HepG2 (cell line): ENCODE measurements at regions not wholly inside any gene's neighbourhood (a gene's known extent, or its start where the extent isn't known, plus 50 kb on each side); places are given as distances from the start of the nearest gene placed in this dataset.

Experiments used
- ATAC-seq: fragments of 200-7000 bp; cut with Tn5 transposase; 3 replicates; pipeline ENCODE4 v1.9.1; 2020; ENCODE audit warnings: mild to moderate bottlenecking, moderate library complexity
- BruUV-seq: library from RNA; stranded (reverse); fragments of 400-500 nt; replicated peaks from 2 replicates; lab custom pipeline; 2021; lab: Mats Ljungman, UMichigan
- CTCF ChIA-PET: fragments of 300-600 bp; formaldehyde crosslinking; extraction: SDS; loops from one replicate; lab custom pipeline; 2021; ENCODE audit warnings: low total read pairs, inconsistent platforms, low intra/inter-chr PET ratio; lab: Yijun Ruan, JAX
- POLR2A ChIA-PET: fragments of 350-600 bp; sonication (Branson Sonifier 250); formaldehyde crosslinking; loops from one replicate; lab custom pipeline; 2020; ENCODE audit warnings: antibody characterized with exemption, inconsistent platforms; lab: Yijun Ruan, JAX
- DNase-seq: peaks from one replicate; pipeline ENCODE4 v3.0.0-alpha.2; 2015; ENCODE audit warnings: low spot score
- FAIRE-seq: peaks from 3 replicates; lab custom pipeline; 2011; peaks lifted over from hg19 to GRCh38; lab: Jason Lieb, UNC
- H2AFZ ChIP-seq: one replicate; pipeline ENCODE4 v1.6.1; 2011; ENCODE audit warnings: low read length, inconsistent platforms
- H3K27ac ChIP-seq: fragments of 300-600 bp; 3 replicates; pipeline ENCODE4 v1.8.0; 2011; ENCODE audit warnings: mixed run types, mild to moderate bottlenecking, mixed read lengths, low read length, inconsistent platforms; ENCODE audit not compliant: insufficient read depth; ENCODE audit errors: extremely low read length
- H3K27me3 ChIP-seq, 2 experiments: fragments of 200-600 bp in 1 of 2; 2 replicates in 1 of 2; 3 replicates in 1 of 2; pipeline versions ENCODE4 v1.6.0 to v1.8.0; 2011; ENCODE audit warnings: low read length in 2 of 2, mild to moderate bottlenecking in 2 of 2, moderate library complexity in 2 of 2, inconsistent platforms in 1 of 2; ENCODE audit not compliant: insufficient read depth in 2 of 2, control insufficient read depth in 1 of 2
- H3K36me3 ChIP-seq, 2 experiments: fragments of 200-600 bp in 1 of 2; replicated peaks in 1 of 2; 2 replicates in 1 of 2; 3 replicates in 1 of 2; pipeline versions ENCODE4 v1.5.1 to v1.8.0; 2011; ENCODE audit warnings: low read length in 2 of 2, inconsistent platforms in 1 of 2; ENCODE audit not compliant: insufficient read depth in 2 of 2, control insufficient read depth in 1 of 2
- H3K4me1 ChIP-seq: 2 replicates; pipeline ENCODE4 v1.5.1; 2012; ENCODE audit warnings: low read length, inconsistent platforms; ENCODE audit not compliant: insufficient read depth
- H3K4me2 ChIP-seq: 2 replicates; pipeline ENCODE4 v1.6.0; 2011; ENCODE audit warnings: low read depth, low read length, inconsistent platforms
- H3K4me3 ChIP-seq, 3 experiments: fragments of 200-600 bp in 1 of 3; sonication (generic), shearing (Covaris generic) in 1 of 3; replicated peaks in 1 of 3; 2 replicates each; pipeline ENCODE4 v1.5.1; 2011 to 2016; ENCODE audit warnings: low read length in 3 of 3, inconsistent platforms in 2 of 3, low read depth in 2 of 3, mild to moderate bottlenecking in 2 of 3, control low read depth in 1 of 3, mixed read lengths in 1 of 3; ENCODE audit not compliant: insufficient read depth in 1 of 3
- H3K79me2 ChIP-seq: one replicate; pipeline ENCODE4 v1.6.1; 2011; ENCODE audit warnings: low read length, inconsistent platforms; ENCODE audit not compliant: insufficient read depth
- H3K9ac ChIP-seq: 2 replicates; pipeline ENCODE4 v1.6.0; 2011; ENCODE audit warnings: mild to moderate bottlenecking, low read depth, low read length, inconsistent platforms; ENCODE audit not compliant: insufficient read depth
- H3K9me3 ChIP-seq: 2 replicates; pipeline ENCODE4 v1.5.1; 2012; ENCODE audit warnings: mild to moderate bottlenecking, low read length
- H4K20me1 ChIP-seq: 2 replicates; pipeline ENCODE4 v1.6.0; 2011; ENCODE audit warnings: inconsistent platforms, mild to moderate bottlenecking, low read length, moderate library complexity; ENCODE audit not compliant: insufficient read depth
- CEBPB ChIP-seq: IDR thresholded peaks from 2 replicates; pipeline ENCODE4 v1.6.1; 2011; ENCODE audit warnings: low read depth, low read length, improper control_type of control experiment, borderline replicate concordance
- CHD2 ChIP-seq: IDR thresholded peaks from 2 replicates; pipeline ENCODE4 v1.6.1; 2011; ENCODE audit warnings: low read depth, low read length, improper control_type of control experiment
- ESRRA ChIP-seq: sonication (generic); formaldehyde crosslinking; IDR thresholded peaks from 2 replicates; pipeline ENCODE4 v1.5.1; 2020; ENCODE audit warnings: mild to moderate bottlenecking, low read depth, missing genetic modification reagents
- FOXA1 ChIP-seq, 2 experiments: fragments of 450-650 bp in 1 of 2; sonication (generic) in 1 of 2; formaldehyde crosslinking in 1 of 2; IDR thresholded peaks; 2 replicates each; pipeline versions ENCODE4 v1.4.0 to v1.6.1; 2016 to 2020; ENCODE audit warnings: missing genetic modification reagents in 1 of 2
- MEIS2 ChIP-seq: sonication (generic); formaldehyde crosslinking; IDR thresholded peaks from 2 replicates; pipeline ENCODE4 v1.9.0; 2021; ENCODE audit warnings: mild to moderate bottlenecking, missing genetic modification reagents
- NFE2L2 ChIP-seq: fragments of 150-350 bp; IDR thresholded peaks from 2 replicates; pipeline ENCODE4 v1.6.1; 2014; ENCODE audit warnings: low read length
- NKX3-1 ChIP-seq: sonication (generic); formaldehyde crosslinking; IDR thresholded peaks from 2 replicates; pipeline ENCODE4 v1.5.0; 2020; ENCODE audit warnings: missing genetic modification reagents
- NR2F6 ChIP-seq, 2 experiments: IDR thresholded peaks; 2 replicates each; pipeline ENCODE4 v1.6.1; 2016; ENCODE audit warnings: antibody characterized with exemption in 1 of 2, mild to moderate bottlenecking in 1 of 2
- RARG ChIP-seq: sonication (generic); formaldehyde crosslinking; IDR thresholded peaks from 2 replicates; pipeline ENCODE4 v1.4.0; 2020; ENCODE audit warnings: low read depth, mild to moderate bottlenecking, missing genetic modification reagents
- SOX6 ChIP-seq, 2 experiments: fragments of 450-650 bp in 1 of 2; sonication (generic) in 1 of 2; formaldehyde crosslinking in 1 of 2; IDR thresholded peaks; 2 replicates each; pipeline versions ENCODE4 v1.4.0 to v1.6.1; 2017 to 2020; ENCODE audit warnings: antibody characterized with exemption in 1 of 2, mild to moderate bottlenecking in 1 of 2, missing genetic modification reagents in 1 of 2
- USF2 ChIP-seq, 2 experiments: sonication (generic) in 1 of 2; formaldehyde crosslinking in 1 of 2; IDR thresholded peaks; 2 replicates each; pipeline versions ENCODE4 v1.5.1 to v1.6.1; 2011 to 2020; ENCODE audit warnings: borderline replicate concordance in 1 of 2, low read depth in 1 of 2, low read length in 1 of 2, mild to moderate bottlenecking in 1 of 2, missing genetic modification reagents in 1 of 2, moderate library complexity in 1 of 2
- ZBTB38 ChIP-seq: sonication (generic); formaldehyde crosslinking; IDR thresholded peaks from 2 replicates; pipeline ENCODE4 v1.5.1; 2020; ENCODE audit warnings: mild to moderate bottlenecking, missing genetic modification reagents
- ZFP1 ChIP-seq: IDR thresholded peaks from 2 replicates; pipeline ENCODE4 v1.6.1; 2016
- ZKSCAN1 ChIP-seq: fragments of 150-350 bp; IDR thresholded peaks from 2 replicates; pipeline ENCODE4 v1.6.1; 2014; ENCODE audit warnings: low read length
- ZNF616 ChIP-seq: sonication (generic); formaldehyde crosslinking; IDR thresholded peaks from 2 replicates; pipeline ENCODE4 v1.5.0; 2020; ENCODE audit warnings: low read depth, mild to moderate bottlenecking, missing genetic modification reagents
- WGBS: methylation state at CpG from one replicate; pipeline ENCODE4 v1.1.6; 2017; ENCODE audit warnings: low lambda C conversion rate; 5-methylcytosine and 5-hydroxymethylcytosine counted together
- in situ Hi-C: cut with HindIII; loops from 2 replicates; pipeline ENCODE4 v1.10.0; 2017; ENCODE audit warnings: low pct_unique_long_range_greater_than_20kb; ENCODE audit not compliant: extremely low pct_ligation_motif_present
- intact Hi-C: fragments of 100-400 bp; cut with micrococcal nuclease; formaldehyde crosslinking; loops from one replicate; pipeline ENCODE4 v1.10.0; 2022; ENCODE audit not compliant: unreplicated experiment
- TF ChIP-seq, protein P1 (sequence below): sonication (generic); formaldehyde crosslinking; IDR thresholded peaks from 2 replicates; pipeline ENCODE4 v1.5.1; 2020; ENCODE audit warnings: mild to moderate bottlenecking, missing genetic modification reagents, borderline replicate concordance

GRCh38 chr4:26248647-26249046 is 72.2 kb upstream of the RBPJ start:
- H3K4me2 ChIP-seq: no peak overlapping the region
- ChIA-PET CTCF (no interaction called here), POLR2A (no interaction called here)
- no peak overlapping the region for H3K4me3 ChIP-seq
- no TSS peak for BruUV-seq
- no peak overlapping the region for H2AFZ ChIP-seq
- H3K79me2 ChIP-seq: no peaks in the 10 kb centered on the region
- H4K20me1 ChIP-seq: no peaks in the 10 kb centered on the region
- intact Hi-C loops: no loop called here
- in situ Hi-C loops: no loop called here
- FAIRE-seq: no peak
- ATAC-seq: no peak
- no peaks in the 10 kb centered on the region for H3K9me3 ChIP-seq
- TF ChIP-seq SOX6 (IDR thresholded peaks at IDR 0.05) (no peak), SOX6 (CRISPR knock-in tag; IDR thresholded peaks at IDR 0.05) (no peak)
- H3K4me1 ChIP-seq: peaks cover 12% of the 10 kb centered on the region
- DNase-seq: no peak
- no peak overlapping the region for H3K27ac ChIP-seq
- no peaks in the 10 kb centered on the region for H3K27me3 ChIP-seq
- no peak overlapping the region for H3K9ac ChIP-seq
- H3K36me3 ChIP-seq: no peaks in the 10 kb centered on the region

- Histone ChIP-seq H3K27ac (no peak overlapping the region), H3K4me1 (peaks cover 12% of the 10 kb centered on the region), H3K36me3 (no peaks in the 10 kb centered on the region), H3K4me2 (peak overlapping the region; percentile 50), H3K9me3 (no peaks in the 10 kb centered on the region), H3K9ac (no peak overlapping the region), H3K27me3 (no peaks in the 10 kb centered on the region), H3K4me3 (peak overlapping the region in 1 of 3 experiments; percentile 12; a peak in 1 of 6 replicates), H4K20me1 (no peaks in the 10 kb centered on the region), H2AFZ (no peak overlapping the region), H3K79me2 (no peaks in the 10 kb centered on the region)
- intact Hi-C loops (no loop called here), in situ Hi-C loops (no loop called here)
- ChIA-PET CTCF (no interaction called here), POLR2A (no interaction called here)
- FAIRE-seq: peak; percentile 66
- 2% methylated on average over 8 of the region's 8 CpGs for WGBS
- no TSS peak for BruUV-seq
- peak; percentile 97 for ATAC-seq
- peak; percentile 78 for DNase-seq
- TF ChIP-seq FOXA1 (IDR thresholded peaks at IDR 0.05) (no peak), FOXA1 (CRISPR knock-in tag; IDR thresholded peaks at IDR 0.05) (peak; percentile 16; the same call in 1 of the 2 replicates), ZNF616 (CRISPR knock-in tag) (no peak), NKX3-1 (CRISPR knock-in tag) (no peak), ESRRA (CRISPR knock-in tag) (no peak), ZKSCAN1 (no peak), NFE2L2 (no peak), ZFP1 (no peak), CHD2 (no peak), CEBPB (peak; percentile 60; the same call in 1 of the 2 replicates), ZBTB38 (CRISPR knock-in tag) (no peak), NR2F6 (IDR thresholded peaks at IDR 0.05) (peak; percentile 89), NR2F6 (CRISPR knock-in tag; IDR thresholded peaks at IDR 0.05) (peak; percentile 86), RARG (CRISPR knock-in tag) (no peak), USF2 (IDR thresholded peaks at IDR 0.05; ENCODE audit: low read depth, low read length) (no peak), USF2 (CRISPR knock-in tag; IDR thresholded peaks at IDR 0.05; ENCODE audit: borderline replicate concordance) (no peak), MEIS2 (no peak)
- TF ChIP-seq, protein P1, sequence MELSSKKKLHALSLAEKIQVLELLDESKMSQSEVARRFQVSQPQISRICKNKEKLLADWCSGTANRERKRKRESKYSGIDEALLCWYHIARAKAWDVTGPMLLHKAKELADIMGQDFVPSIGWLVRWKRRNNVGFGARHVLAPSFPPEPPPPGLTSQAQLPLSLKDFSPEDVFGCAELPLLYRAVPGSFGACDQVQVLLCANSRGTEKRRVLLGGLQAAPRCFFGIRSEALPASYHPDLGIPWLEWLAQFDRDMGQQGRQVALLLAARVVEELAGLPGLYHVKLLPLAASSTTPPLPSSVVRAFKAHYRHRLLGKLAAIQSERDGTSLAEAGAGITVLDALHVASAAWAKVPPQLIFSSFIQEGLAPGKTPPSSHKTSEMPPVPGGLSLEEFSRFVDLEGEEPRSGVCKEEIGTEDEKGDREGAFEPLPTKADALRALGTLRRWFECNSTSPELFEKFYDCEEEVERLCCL (CRISPR knock-in tag): no peak
These were observed 68.3 kb upstream of the RBPJ start for GRCh38 chr4:26252349-26253025.
